ENCODE measurements at regions not wholly inside any gene's neighbourhood (a gene's known extent, or its start where the extent isn't known, plus 50 kb on each side); places are given as distances from the start of the nearest gene placed in this dataset.

GRCh38 chr15:58271410-58271809 is 133.2 kb downstream of the AQP9 start:
- DNase-seq, result no peak

- DNase-seq, result no peak
These were observed 134.9 kb downstream of the AQP9 start for GRCh38 chr15:58273104-58273503.

GRCh38 chr15:58274885-58275284 is 136.7 kb downstream of the AQP9 start:
- no peak for DNase-seq

- no peak for DNase-seq
These were observed 137.6 kb downstream of the AQP9 start for GRCh38 chr15:58275785-58276184.

GRCh38 chr15:58276924-58277323 is 138.7 kb downstream of the AQP9 start:
- DNase-seq, result no peak

GRCh38 chr15:58277333-58277732 is 139.2 kb downstream of the AQP9 start:
- DNase-seq, result no peak

- no peak for DNase-seq
These were observed 140.9 kb downstream of the AQP9 start for GRCh38 chr15:58279106-58279505.

GRCh38 chr15:58279654-58280053 is 141.5 kb downstream of the AQP9 start:
- no peak for DNase-seq

GRCh38 chr15:58282060-58282708 is 144.0 kb downstream of the AQP9 start:
- DNase-seq, result no peak

GRCh38 chr15:58283302-58283701 is 145.1 kb downstream of the AQP9 start:
- no peak for DNase-seq

GRCh38 chr15:58284293-58284692 is 146.1 kb downstream of the AQP9 start:
- DNase-seq, result no peak

GRCh38 chr15:58285212-58285920 is 146.4 kb upstream of the LIPC start:
- no peak for DNase-seq

- DNase-seq, result no peak
These were observed 145.9 kb upstream of the LIPC start for GRCh38 chr15:58285921-58286278.

- no peak for DNase-seq
These were observed 145.3 kb upstream of the LIPC start for GRCh38 chr15:58286523-58286922.

- DNase-seq, result no peak
These were observed 143.9 kb upstream of the LIPC start for GRCh38 chr15:58287891-58288290.

- DNase-seq, result no peak
These were observed 143.2 kb upstream of the LIPC start for GRCh38 chr15:58288592-58288991.

GRCh38 chr15:58291848-58292247 is 139.9 kb upstream of the LIPC start:
- no peak for DNase-seq

- DNase-seq, result no peak
These were observed 139.0 kb upstream of the LIPC start for GRCh38 chr15:58292751-58293175.

- DNase-seq, result no peak
These were observed 137.9 kb upstream of the LIPC start for GRCh38 chr15:58293622-58294550.

- DNase-seq, result no peak
These were observed 137.0 kb upstream of the LIPC start for GRCh38 chr15:58294681-58295254.

GRCh38 chr15:58295637-58296215 is 136.1 kb upstream of the LIPC start:
- DNase-seq, result no peak

- no peak for DNase-seq
These were observed 135.5 kb upstream of the LIPC start for GRCh38 chr15:58296276-58296675.

GRCh38 chr15:58297639-58298038 is 134.2 kb upstream of the LIPC start:
- DNase-seq, result no peak
